ENCODE measurements at regions not wholly inside any gene's neighbourhood (a gene's known extent, or its start where the extent isn't known, plus 50 kb on each side); places are given as distances from the start of the nearest gene placed in this dataset.

DNA sequence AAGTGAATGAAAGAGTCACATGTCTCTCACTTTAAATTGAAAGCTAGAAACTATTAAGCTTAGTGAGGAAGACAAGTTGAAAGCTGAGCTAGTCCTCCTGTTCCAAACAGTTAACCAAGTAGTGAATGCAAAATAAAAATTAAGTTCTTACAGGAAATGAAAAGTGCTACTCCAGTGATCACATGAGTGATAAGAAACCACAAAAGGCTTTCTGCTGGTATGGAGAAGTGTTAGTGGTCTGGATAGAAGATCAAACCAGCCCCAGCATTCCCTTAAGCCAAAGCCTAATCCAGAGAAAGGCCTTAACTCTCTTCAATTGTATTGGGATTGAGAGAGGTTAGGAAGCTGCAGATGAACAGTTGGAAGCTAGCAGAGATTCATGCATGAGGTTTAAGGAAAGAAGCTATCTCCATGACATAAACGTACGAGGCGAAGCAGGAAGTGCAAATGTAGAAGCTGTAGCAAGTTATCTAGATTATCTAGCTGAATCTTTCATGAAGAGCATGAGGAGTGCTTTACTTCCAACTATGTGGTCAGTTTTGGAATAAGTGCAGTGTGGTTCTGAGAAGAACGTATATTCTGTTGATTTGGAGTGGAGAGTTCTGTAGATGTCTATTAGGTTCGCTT, 261.6 kb downstream of the MDFIC start:
- H3K27me3 ChIP-seq (replicated peaks in 1 of 2; ENCODE audit: control insufficient read depth in 2 of 2, insufficient read depth in 2 of 2, low read length in 1 of 2): no peaks in the 10 kb centered on the region
- RAD21 ChIA-PET (ENCODE audit: unreplicated experiment): interaction anchor here (1.1 kb wide), 1 partner anchor 318 kb away, joined by 3 read pairs; no protein-coding TSS in a partner anchor
- H3K4me2 ChIP-seq (ENCODE audit: control insufficient read depth, insufficient read depth): no peak overlapping the region
- SMC1A ChIA-PET (ENCODE audit: uncharacterized antibody, unreplicated experiment): interaction anchor here (0.6 to 0.9 kb wide), 2 partner anchors 16 to 319 kb away, joined by 3 to 4 read pairs; no protein-coding TSS in a partner anchor
- no peak for DNase-seq (ENCODE audit: low read depth, low spot score)
- in situ Hi-C loops (cut with MboI): no loop called here
- H3K9me3 ChIP-seq (replicated peaks; ENCODE audit: control insufficient read depth, insufficient read depth, low read length): no peaks in the 10 kb centered on the region
- H3K9ac ChIP-seq (ENCODE audit: control insufficient read depth, insufficient read depth, low read length): no peak overlapping the region
- H3K36me3 ChIP-seq (ENCODE audit: control insufficient read depth in 2 of 2, insufficient read depth in 2 of 2, low read length in 1 of 2): no peaks in the 10 kb centered on the region
- ATAC-seq: no peak
- CTCF ChIA-PET: interaction anchor here (1.3 kb wide), 1 partner anchor 9 kb away, joined by 4 read pairs; no protein-coding TSS in a partner anchor
- no peak overlapping the region for H3K27ac ChIP-seq (ENCODE audit: control insufficient read depth, insufficient read depth)
- H2AFZ ChIP-seq (ENCODE audit: control insufficient read depth, low read depth, low read length): no peak overlapping the region
- H3K4me3 ChIP-seq: no peak overlapping the region
- intact Hi-C loops (cut with micrococcal nuclease; ENCODE audit: unreplicated experiment): no loop called here
- FAIRE-seq: no peak
- POLR2A ChIA-PET: no interaction called here
- no TSS peak for BruUV-seq (replicated peaks)
- 57% methylated on average over 5 of the region's 5 CpGs for WGBS (ENCODE audit: insufficient coverage, insufficient replicate concordance, low lambda C conversion rate, missing lambda C conversion rate)
- TF ChIP-seq RAD21 (IDR thresholded peaks at IDR 0.05; ENCODE audit: insufficient read depth, low read depth, low read length) (no peak), TAF1 (IDR thresholded peaks at IDR 0.05; ENCODE audit: borderline replicate concordance, low read depth, low read length) (no peak), WRNIP1 (IDR thresholded peaks at IDR 0.05; ENCODE audit: borderline replicate concordance, low read depth, low read length) (no peak), NR2C1 (IDR thresholded peaks at IDR 0.05) (no peak), ESRRA (IDR thresholded peaks at IDR 0.05; ENCODE audit: low read length) (no peak), IKZF2 (IDR thresholded peaks at IDR 0.05) (no peak), JUNB (IDR thresholded peaks at IDR 0.05) (no peak), RELA (IDR thresholded peaks at IDR 0.05; ENCODE audit: borderline replicate concordance, partially characterized antibody) (no peak), TCF12 (IDR thresholded peaks at IDR 0.05; ENCODE audit: low read depth, low read length) (no peak), CBX3 (IDR thresholded peaks at IDR 0.05; ENCODE audit: borderline replicate concordance, low read depth) (no peak)
- TF ChIP-seq, protein P1, sequence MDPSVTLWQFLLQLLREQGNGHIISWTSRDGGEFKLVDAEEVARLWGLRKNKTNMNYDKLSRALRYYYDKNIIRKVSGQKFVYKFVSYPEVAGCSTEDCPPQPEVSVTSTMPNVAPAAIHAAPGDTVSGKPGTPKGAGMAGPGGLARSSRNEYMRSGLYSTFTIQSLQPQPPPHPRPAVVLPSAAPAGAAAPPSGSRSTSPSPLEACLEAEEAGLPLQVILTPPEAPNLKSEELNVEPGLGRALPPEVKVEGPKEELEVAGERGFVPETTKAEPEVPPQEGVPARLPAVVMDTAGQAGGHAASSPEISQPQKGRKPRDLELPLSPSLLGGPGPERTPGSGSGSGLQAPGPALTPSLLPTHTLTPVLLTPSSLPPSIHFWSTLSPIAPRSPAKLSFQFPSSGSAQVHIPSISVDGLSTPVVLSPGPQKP (IDR thresholded peaks at IDR 0.05; ENCODE audit: low read depth, low read length): no peak
- H4K20me1 ChIP-seq (ENCODE audit: control insufficient read depth, insufficient read depth): no peaks in the 10 kb centered on the region
- no peaks in the 10 kb centered on the region for H3K79me2 ChIP-seq (ENCODE audit: control insufficient read depth, insufficient read depth, low read length)
- no peaks in the 10 kb centered on the region for H3K4me1 ChIP-seq (ENCODE audit: control insufficient read depth, insufficient read depth, low read length)
